Epidermal melanocyte (primary cell): ENCODE measurements at regions not wholly inside any gene's neighbourhood (a gene's known extent, or its start where the extent isn't known, plus 50 kb on each side); places are given as distances from the start of the nearest gene placed in this dataset.
"Not testable (repeated sequence)": the region's sequence is repeated elsewhere in the genome, so short reads cannot be mapped to it uniquely, and the experiment has no call there.

ENCODE experiments used
- DNase-seq: peaks from one replicate; pipeline ENCODE4 v3.0.0; 2011; ENCODE audit warnings: low spot score; ENCODE audit not compliant: insufficient read length

DNA sequence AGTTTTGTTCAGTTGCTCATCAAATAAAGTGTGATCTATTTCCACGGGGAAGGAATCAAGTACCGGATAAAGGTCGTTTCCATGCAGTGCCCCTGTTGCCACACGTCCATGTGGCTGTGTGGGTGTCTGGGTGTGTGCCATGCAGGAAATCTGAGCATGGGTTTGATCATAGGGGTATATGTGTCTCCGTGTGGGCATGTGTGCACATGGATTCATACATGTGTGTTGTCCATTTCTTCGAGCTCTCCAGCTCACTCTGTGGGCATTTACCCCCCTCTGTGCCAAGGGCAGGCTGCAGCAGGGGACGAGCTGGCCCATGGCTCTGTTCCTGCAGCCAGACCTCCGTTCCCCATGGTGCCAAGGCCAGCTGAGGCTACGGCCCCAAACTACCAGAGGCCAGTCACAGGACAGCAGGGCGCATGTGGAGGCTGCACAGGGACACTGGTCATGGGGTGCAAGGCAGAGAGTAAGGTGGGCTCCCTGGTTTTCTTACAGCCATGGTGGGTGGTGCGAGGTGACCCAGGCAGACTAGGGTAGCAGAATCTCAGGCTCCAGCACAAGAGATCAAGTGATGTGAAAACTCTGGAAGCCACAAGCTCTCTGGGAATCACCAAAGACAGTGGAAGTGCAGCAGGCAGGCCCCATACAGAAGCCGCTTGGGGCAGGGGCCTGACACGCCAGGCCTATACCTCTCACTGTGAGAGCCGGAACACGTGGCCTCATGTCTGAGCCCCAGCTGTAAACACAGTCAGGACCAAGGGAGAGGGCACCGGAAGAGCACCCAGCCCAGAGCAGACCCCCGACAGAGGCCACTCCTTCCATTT, 66.4 kb upstream of the RAB6C start:
- DNase-seq = no peak

DNA sequence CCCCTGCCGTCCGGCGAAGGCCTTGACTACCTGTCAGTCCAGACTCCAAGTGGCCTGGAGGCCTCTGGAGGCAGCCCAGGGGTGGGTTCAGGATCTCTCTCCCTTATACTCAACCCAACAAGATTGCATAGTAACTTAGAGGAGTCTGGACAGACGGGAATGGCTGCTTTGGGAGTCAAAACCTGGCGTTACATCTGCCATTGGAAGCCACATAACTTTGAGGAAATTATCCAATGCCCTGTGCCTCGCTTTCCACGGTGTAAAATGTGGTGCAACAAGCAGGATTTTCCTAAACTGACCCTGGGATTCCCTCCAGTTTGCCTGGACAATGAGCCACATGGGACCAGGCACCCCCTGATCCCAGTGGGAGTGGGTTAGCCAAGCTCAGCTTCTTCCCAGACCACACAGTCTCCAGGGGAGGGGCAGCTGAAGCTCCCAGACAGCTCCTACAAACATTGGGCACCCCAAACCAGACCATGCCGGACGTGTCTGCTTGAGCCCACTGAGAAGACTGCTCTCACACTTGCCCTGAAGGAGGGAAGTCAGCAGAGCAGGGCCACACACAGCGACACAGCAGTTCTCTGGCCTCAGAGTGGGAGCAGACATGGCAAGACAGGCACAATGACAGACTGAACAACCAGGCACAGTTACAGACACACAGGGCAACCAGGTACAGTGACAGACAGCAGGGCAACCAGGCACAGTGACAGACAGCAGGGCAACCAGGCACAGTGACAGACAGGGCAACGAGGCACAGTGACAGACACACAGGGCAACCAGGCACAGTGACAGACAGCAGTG, 65.6 kb upstream of the RAB6C start:
- DNase-seq = no peak

DNA sequence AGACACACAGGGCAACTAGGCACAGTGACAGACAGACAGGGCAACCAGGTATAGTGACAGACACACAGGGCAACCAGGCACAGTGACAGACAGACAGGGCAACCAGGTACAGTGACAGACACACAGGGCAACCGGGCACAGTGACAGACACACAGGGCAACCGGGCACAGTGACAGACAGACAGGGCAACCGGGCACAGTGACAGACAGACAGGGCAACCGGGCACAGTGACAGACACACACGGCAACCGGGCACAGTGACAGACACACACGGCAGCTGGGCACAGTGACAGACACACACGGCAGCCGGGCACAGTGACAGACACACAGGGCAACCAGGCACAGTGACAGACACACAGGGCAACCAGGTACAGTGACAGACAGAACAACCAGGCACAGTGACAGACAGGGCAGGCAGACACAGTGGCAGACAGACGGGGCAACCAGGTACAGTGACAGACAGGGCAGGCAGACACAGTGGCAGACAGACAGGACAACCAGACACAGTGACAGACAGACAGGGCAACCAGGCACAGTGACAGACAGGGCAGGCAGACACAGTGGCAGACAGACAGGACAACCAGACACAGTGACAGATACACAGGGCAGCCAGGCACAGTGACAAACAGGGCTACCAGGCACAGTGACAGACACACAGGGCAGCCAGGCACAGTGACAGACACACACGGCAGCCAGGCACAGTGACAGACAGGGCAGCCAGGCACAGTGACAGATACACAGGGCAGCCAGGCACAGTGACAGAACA, 64.7 kb upstream of the RAB6C start:
- no peak for DNase-seq

DNA sequence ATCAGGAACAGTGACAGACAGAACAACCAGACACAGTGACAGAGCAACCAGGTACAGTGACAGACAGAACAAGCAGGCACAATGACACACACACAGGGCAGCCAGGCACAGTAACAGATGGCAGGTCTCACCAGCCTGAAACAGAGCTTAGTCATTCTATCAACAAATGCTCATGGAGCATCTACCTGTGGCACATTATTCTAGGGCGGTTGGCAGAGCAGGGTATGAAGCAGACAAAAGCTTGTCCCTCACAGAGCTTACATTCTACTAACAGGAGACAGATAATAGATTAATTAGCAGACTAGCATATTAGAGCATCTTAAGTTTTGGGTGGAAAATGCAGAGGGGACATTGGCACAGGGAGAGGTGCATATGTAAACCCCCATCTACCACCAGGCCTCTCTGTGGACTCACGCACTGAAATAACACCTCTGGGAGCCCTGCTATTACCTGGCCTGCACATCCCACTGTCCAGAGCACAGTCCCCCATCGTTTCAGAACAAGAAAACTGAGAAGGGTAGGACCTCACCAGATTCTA, 64.1 kb upstream of the RAB6C start:
- DNase-seq = no peak

DNA sequence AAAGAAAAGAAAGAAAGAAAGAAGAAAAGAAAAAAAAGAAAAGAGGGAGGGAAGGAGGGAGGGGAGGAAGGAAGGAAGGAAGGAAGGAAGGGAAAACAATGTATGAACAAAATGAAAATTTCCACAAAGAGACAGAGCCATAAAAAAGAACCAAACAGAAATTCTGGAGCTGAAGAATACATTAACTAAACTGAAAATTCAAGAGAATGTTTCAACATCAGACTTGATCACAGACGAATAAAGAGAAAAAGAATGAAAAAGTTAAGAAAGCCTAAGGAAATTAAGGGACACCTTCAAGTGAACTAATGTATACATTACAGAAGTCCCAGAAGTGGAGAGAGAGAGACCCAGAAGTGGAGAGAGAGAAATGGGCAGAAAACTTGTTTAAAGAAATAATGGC, 60.9 kb upstream of the RAB6C start:
- DNase-seq = no peak

DNA sequence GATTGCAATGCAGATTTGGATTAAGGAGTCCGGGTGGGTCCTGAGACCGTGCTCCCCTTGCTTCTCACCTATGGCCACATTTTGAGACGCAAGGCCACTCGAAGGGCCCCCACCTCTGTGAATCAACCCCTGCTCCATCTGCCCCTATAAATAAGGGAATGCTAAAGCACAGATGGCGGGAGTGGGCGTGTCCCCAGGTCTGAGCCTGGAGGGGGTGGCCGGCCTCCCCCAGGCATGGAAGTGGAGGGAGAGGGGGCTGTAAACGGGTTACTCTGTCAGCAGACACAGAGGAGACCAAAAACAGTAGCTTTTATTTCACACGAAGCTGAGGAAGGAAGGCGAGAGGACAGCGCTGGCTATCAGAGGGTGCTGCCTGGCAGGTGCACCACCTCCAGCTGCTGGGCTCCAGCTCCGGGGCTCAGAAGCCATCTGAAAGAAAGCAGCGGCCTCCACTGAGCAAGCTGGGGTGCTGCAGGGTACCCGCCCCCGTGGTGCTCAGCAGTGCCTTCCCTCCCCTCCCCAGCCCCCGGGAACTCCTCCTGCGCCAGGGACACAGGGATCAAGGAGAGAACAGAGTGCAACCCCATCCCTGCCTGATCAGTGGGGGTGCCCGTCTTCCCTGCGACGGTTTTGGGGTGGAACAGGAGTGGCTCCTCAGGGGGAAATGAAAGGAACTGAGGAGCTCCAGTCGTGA, 56.7 kb upstream of the RAB6C start:
- no peak for DNase-seq

DNA sequence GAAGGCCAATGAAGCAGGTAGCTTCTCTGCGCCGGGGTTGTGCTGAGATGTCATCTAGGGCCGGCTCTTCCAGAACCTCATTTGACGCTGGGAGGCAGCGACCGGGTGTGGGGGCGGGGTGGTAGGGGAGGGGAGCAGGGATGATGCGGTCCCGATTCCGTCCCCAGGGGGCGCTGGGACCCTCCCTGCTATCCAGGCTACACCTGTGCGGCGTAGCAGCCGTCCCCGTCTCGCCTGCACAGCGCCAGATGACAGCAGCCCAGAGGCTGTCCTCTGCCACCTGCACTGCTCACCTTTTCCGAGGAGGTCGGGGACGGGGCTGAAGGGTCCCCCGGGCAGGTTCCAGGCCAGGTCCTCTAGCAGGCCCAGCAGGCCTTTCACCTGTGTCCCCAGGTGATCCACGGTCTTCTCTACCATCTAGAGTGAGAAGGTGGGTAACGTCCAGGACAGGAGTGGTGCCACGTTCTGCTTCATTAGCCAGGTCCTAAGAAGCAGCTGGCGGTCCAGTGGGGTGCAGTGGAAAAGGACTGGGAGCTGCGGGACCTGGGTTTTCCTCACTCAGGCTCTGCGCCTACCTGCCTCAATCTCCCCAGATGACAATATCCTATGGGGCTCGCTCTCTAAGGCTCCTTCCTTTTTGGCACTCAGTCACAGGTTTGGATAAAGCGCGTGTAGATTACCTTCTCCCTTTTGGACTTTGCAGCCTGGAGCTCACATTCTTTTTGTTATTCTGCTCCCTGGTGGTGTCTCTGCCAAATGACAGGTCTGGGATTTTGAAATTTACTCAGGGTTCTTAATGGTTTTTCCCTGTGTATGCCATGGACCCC, 56.0 kb upstream of the RAB6C start:
- no peak for DNase-seq

DNA sequence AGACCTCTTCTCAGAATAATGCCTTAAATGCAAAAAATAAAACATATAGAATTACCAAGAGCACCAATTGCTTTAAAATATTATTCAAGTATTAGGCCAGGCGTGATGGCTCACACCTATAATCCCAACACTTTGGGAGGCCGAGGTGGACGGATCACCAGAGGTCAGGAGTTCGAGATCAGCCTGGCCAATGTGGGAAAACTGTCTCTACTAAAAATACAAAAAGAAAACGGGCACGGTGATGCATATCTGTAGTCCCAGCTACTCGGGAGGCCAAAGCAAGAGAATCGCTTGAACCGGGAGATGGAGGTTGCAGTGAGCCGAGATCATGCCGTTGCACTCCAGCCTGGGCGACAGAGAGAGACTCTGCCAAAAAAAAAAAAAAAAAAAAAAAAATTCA, 55.4 kb upstream of the RAB6C start:
- not testable (repeated sequence) for DNase-seq

DNA sequence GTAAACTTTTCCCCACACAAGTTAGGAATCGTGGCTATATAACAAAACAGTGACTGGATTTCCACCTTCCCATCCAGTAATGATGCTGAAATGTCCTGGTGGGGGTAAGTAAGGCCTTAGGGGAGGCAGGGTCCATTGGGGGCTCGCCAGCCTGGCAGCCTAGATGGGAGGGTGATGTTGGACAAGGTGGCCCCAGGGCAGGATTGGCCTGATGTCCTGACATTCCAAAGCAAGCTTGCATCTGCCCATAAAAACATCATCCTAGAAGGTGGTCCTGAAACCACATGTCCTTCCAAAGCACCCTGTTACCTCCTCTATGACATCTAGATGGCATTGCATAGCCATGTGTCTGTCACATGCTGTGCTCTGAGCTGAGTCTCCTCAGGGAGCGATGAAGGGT, 54.1 kb upstream of the RAB6C start:
- DNase-seq = no peak

DNA sequence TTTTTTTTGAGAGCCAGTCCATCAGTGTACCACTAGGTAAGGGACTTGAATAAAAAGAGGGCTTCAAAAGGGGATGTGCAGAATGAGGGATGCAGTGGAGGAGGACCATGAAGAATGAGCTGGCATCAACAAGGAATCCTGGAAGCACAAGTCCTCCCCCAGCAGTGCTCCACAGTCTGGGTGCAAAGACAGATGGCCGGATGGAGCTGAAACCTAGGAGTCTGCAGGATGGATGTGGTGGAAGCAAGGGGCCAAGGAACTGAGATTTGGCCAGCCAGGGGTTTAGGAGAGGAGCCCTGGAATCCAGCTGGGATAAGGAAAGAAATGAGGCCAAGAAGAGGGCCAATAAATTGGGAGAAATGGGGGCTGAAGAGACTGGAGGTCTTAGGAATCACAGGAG, 51.8 kb upstream of the RAB6C start:
- DNase-seq = no peak

DNA sequence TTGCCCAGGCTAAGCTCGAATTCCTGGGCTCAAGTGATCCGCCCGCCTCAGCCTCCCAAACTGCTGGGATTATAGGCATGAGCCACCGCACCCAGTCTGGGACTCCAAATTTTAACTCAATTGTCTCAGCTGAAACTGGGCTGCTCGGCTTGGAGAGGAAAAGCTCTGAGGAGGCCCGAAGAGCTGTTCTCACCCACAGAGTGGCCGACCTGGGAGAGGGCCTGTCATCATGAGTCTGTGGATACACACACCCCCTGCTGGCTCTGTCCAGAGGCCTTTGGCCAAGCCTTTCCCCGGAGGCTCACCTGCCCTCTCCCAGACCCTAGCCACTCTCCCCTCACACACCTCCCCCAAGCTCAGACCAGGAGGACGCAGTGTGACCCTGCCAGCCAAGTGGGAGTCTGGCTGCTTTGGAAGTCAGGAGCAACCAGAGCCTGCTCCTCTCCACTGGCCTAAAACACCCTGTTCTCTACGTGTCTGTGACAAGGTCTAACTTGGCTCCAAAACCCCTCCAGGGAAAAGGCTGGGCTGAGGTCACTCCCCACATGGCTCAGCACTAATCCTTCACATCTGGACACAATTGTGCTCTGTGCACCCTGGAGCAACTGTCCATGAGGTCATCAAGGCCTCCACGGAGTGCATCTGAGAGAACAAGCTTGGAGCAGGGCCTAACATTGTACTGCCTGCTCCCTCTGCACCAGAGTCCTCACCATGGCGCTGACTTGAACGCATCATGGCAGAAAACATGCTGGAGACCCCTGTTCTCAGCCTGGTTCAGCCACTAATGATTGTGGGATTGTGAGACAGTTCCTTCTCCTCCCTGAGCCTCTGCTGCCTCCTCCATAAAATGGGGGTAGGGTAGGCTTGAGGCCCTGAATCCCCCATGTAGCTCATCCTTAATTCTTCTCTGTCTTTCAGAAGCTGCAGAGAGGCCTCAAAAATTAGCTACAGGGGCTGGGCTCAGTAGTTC, 49.9 kb upstream of the RAB6C start:
- DNase-seq = no peak
